ENCODE measurements at regions not wholly inside any gene's neighbourhood (a gene's known extent, or its start where the extent isn't known, plus 50 kb on each side); places are given as distances from the start of the nearest gene placed in this dataset.

- Histone ChIP-seq H3K27ac (ENCODE audit: low read depth in 2 of 2, low read length in 1 of 2) (no peak overlapping the region), H3K36me3 (ENCODE audit: control insufficient read depth in 2 of 2, insufficient read depth in 2 of 2, low read length in 1 of 2) (no peaks in the 10 kb centered on the region), H3K4me1 (ENCODE audit: control insufficient read depth in 2 of 2, insufficient read depth in 2 of 2, low read length in 1 of 2) (no peaks in the 10 kb centered on the region), H3K9me3 (ENCODE audit: control insufficient read depth in 2 of 2, insufficient read depth in 1 of 2, low read depth in 1 of 2, low read length in 1 of 2) (no peaks in the 10 kb centered on the region), H3K27me3 (ENCODE audit: control insufficient read depth in 1 of 2, insufficient read depth in 2 of 2, low read length in 2 of 2) (no peaks in the 10 kb centered on the region), H3K4me3 (ENCODE audit: low read depth in 1 of 2, low read length in 2 of 2) (no peak overlapping the region)
These were observed 318.4 kb downstream of the NSG2 start for GRCh38 chr5:174363934-174364333.

- no peak overlapping the region for H3K4me3 ChIP-seq (ENCODE audit: low read depth in 1 of 2, low read length in 2 of 2)
- H3K36me3 ChIP-seq (ENCODE audit: control insufficient read depth in 2 of 2, insufficient read depth in 2 of 2, low read length in 1 of 2), result no peaks in the 10 kb centered on the region
- no peaks in the 10 kb centered on the region for H3K9me3 ChIP-seq (ENCODE audit: control insufficient read depth in 2 of 2, insufficient read depth in 1 of 2, low read depth in 1 of 2, low read length in 1 of 2)
- H3K27me3 ChIP-seq (ENCODE audit: control insufficient read depth in 1 of 2, insufficient read depth in 2 of 2, low read length in 2 of 2), result no peaks in the 10 kb centered on the region
- no peak overlapping the region for H3K27ac ChIP-seq (ENCODE audit: low read depth in 2 of 2, low read length in 1 of 2)
- H3K4me1 ChIP-seq (ENCODE audit: control insufficient read depth in 2 of 2, insufficient read depth in 2 of 2, low read length in 1 of 2), result no peaks in the 10 kb centered on the region
- 74% methylated on average over 2 of the region's 2 CpGs for WGBS, 2 donors
These were observed 319.2 kb downstream of the NSG2 start for GRCh38 chr5:174364676-174365075.

- WGBS, 2 donors, result 58 to 59% methylated on average over 10 of the region's 10 CpGs
- Histone ChIP-seq H3K4me1 (ENCODE audit: control insufficient read depth in 2 of 2, insufficient read depth in 2 of 2, low read length in 1 of 2) (no peaks in the 10 kb centered on the region), H3K36me3 (ENCODE audit: control insufficient read depth in 2 of 2, insufficient read depth in 2 of 2, low read length in 1 of 2) (no peaks in the 10 kb centered on the region), H3K4me3 (ENCODE audit: low read depth in 1 of 2, low read length in 2 of 2) (no peak overlapping the region), H3K27ac (ENCODE audit: low read depth in 2 of 2, low read length in 1 of 2) (no peak overlapping the region), H3K9me3 (ENCODE audit: control insufficient read depth in 2 of 2, insufficient read depth in 1 of 2, low read depth in 1 of 2, low read length in 1 of 2) (no peaks in the 10 kb centered on the region), H3K27me3 (ENCODE audit: control insufficient read depth in 1 of 2, insufficient read depth in 2 of 2, low read length in 2 of 2) (no peaks in the 10 kb centered on the region)
These were observed 326.1 kb downstream of the NSG2 start for GRCh38 chr5:174371600-174372094.

GRCh38 chr5:174374206-174374605, 328.7 kb downstream of the NSG2 start:
- no peaks in the 10 kb centered on the region for H3K27me3 ChIP-seq (ENCODE audit: control insufficient read depth in 1 of 2, insufficient read depth in 2 of 2, low read length in 2 of 2)
- no peaks in the 10 kb centered on the region for H3K36me3 ChIP-seq (ENCODE audit: control insufficient read depth in 2 of 2, insufficient read depth in 2 of 2, low read length in 1 of 2)
- WGBS, 2 donors, result 66% methylated on average over 8 of the region's 8 CpGs
- peaks cover 4 to 5% of the 10 kb centered on the region in 2 donors for H3K9me3 ChIP-seq (ENCODE audit: control insufficient read depth in 2 of 2, insufficient read depth in 1 of 2, low read depth in 1 of 2, low read length in 1 of 2)
- no peaks in the 10 kb centered on the region for H3K4me1 ChIP-seq (ENCODE audit: control insufficient read depth in 2 of 2, insufficient read depth in 2 of 2, low read length in 1 of 2)
- no peak overlapping the region for H3K4me3 ChIP-seq (ENCODE audit: low read depth in 1 of 2, low read length in 2 of 2)
- H3K27ac ChIP-seq (ENCODE audit: low read depth in 2 of 2, low read length in 1 of 2), result no peak overlapping the region

GRCh38 chr5:174376056-174376455, 330.6 kb downstream of the NSG2 start:
- Histone ChIP-seq H3K27me3 (ENCODE audit: control insufficient read depth in 1 of 2, insufficient read depth in 2 of 2, low read length in 2 of 2) (no peaks in the 10 kb centered on the region), H3K4me3 (ENCODE audit: low read depth in 1 of 2, low read length in 2 of 2) (no peak overlapping the region), H3K27ac (ENCODE audit: low read depth in 2 of 2, low read length in 1 of 2) (no peak overlapping the region), H3K9me3 (ENCODE audit: control insufficient read depth in 2 of 2, insufficient read depth in 1 of 2, low read depth in 1 of 2, low read length in 1 of 2) (peaks cover 4 to 5% of the 10 kb centered on the region in 2 donors), H3K4me1 (ENCODE audit: control insufficient read depth in 2 of 2, insufficient read depth in 2 of 2, low read length in 1 of 2) (no peaks in the 10 kb centered on the region), H3K36me3 (ENCODE audit: control insufficient read depth in 2 of 2, insufficient read depth in 2 of 2, low read length in 1 of 2) (no peaks in the 10 kb centered on the region)
- 70 to 79% methylated on average over 4 of the region's 4 CpGs for WGBS, 2 donors

- 68 to 76% methylated on average over 6 of the region's 6 CpGs for WGBS, 2 donors
- no peak overlapping the region for H3K4me3 ChIP-seq (ENCODE audit: low read depth in 1 of 2, low read length in 2 of 2)
- H3K27me3 ChIP-seq (ENCODE audit: control insufficient read depth in 1 of 2, insufficient read depth in 2 of 2, low read length in 2 of 2), result no peaks in the 10 kb centered on the region
- no peak overlapping the region for H3K27ac ChIP-seq (ENCODE audit: low read depth in 2 of 2, low read length in 1 of 2)
- H3K36me3 ChIP-seq (ENCODE audit: control insufficient read depth in 2 of 2, insufficient read depth in 2 of 2, low read length in 1 of 2), result no peaks in the 10 kb centered on the region
- peaks cover 4 to 5% of the 10 kb centered on the region in 2 donors for H3K9me3 ChIP-seq (ENCODE audit: control insufficient read depth in 2 of 2, insufficient read depth in 1 of 2, low read depth in 1 of 2, low read length in 1 of 2)
- H3K4me1 ChIP-seq (ENCODE audit: control insufficient read depth in 2 of 2, insufficient read depth in 2 of 2, low read length in 1 of 2), result no peaks in the 10 kb centered on the region
These were observed 331.3 kb downstream of the NSG2 start for GRCh38 chr5:174376726-174377373.

GRCh38 chr5:174378121-174378874, 332.8 kb downstream of the NSG2 start:
- Histone ChIP-seq H3K4me1 (ENCODE audit: control insufficient read depth in 2 of 2, insufficient read depth in 2 of 2, low read length in 1 of 2) (no peaks in the 10 kb centered on the region), H3K27me3 (ENCODE audit: control insufficient read depth in 1 of 2, insufficient read depth in 2 of 2, low read length in 2 of 2) (no peaks in the 10 kb centered on the region), H3K27ac (ENCODE audit: low read depth in 2 of 2, low read length in 1 of 2) (no peak overlapping the region), H3K4me3 (ENCODE audit: low read depth in 1 of 2, low read length in 2 of 2) (no peak overlapping the region), H3K36me3 (ENCODE audit: control insufficient read depth in 2 of 2, insufficient read depth in 2 of 2, low read length in 1 of 2) (no peaks in the 10 kb centered on the region), H3K9me3 (ENCODE audit: control insufficient read depth in 2 of 2, insufficient read depth in 1 of 2, low read depth in 1 of 2, low read length in 1 of 2) (peaks cover 4 to 5% of the 10 kb centered on the region in 2 donors)
- WGBS, 2 donors, result 75 to 86% methylated on average over 4 of the region's 4 CpGs

GRCh38 chr5:174380311-174380710, 334.8 kb downstream of the NSG2 start:
- WGBS, 2 donors, result 70 to 77% methylated on average over 2 of the region's 2 CpGs
- Histone ChIP-seq H3K36me3 (ENCODE audit: control insufficient read depth in 2 of 2, insufficient read depth in 2 of 2, low read length in 1 of 2) (no peaks in the 10 kb centered on the region), H3K27me3 (ENCODE audit: control insufficient read depth in 1 of 2, insufficient read depth in 2 of 2, low read length in 2 of 2) (no peaks in the 10 kb centered on the region), H3K9me3 (ENCODE audit: control insufficient read depth in 2 of 2, insufficient read depth in 1 of 2, low read depth in 1 of 2, low read length in 1 of 2) (peaks cover 4 to 5% of the 10 kb centered on the region in 2 donors), H3K27ac (ENCODE audit: low read depth in 2 of 2, low read length in 1 of 2) (no peak overlapping the region), H3K4me3 (ENCODE audit: low read depth in 1 of 2, low read length in 2 of 2) (no peak overlapping the region), H3K4me1 (ENCODE audit: control insufficient read depth in 2 of 2, insufficient read depth in 2 of 2, low read length in 1 of 2) (no peaks in the 10 kb centered on the region)

GRCh38 chr5:174381241-174381640, 335.7 kb downstream of the NSG2 start:
- H3K4me3 ChIP-seq (ENCODE audit: low read depth in 1 of 2, low read length in 2 of 2), result no peak overlapping the region
- H3K27me3 ChIP-seq (ENCODE audit: control insufficient read depth in 1 of 2, insufficient read depth in 2 of 2, low read length in 2 of 2), result no peaks in the 10 kb centered on the region
- no peak overlapping the region for H3K27ac ChIP-seq (ENCODE audit: low read depth in 2 of 2, low read length in 1 of 2)
- 73 to 85% methylated on average over 4 of the region's 4 CpGs for WGBS, 2 donors
- H3K36me3 ChIP-seq (ENCODE audit: control insufficient read depth in 2 of 2, insufficient read depth in 2 of 2, low read length in 1 of 2), result no peaks in the 10 kb centered on the region
- H3K4me1 ChIP-seq (ENCODE audit: control insufficient read depth in 2 of 2, insufficient read depth in 2 of 2, low read length in 1 of 2), result no peaks in the 10 kb centered on the region
- peaks cover 4 to 5% of the 10 kb centered on the region in 2 donors for H3K9me3 ChIP-seq (ENCODE audit: control insufficient read depth in 2 of 2, insufficient read depth in 1 of 2, low read depth in 1 of 2, low read length in 1 of 2)
